ENCODE measurements at regions not wholly inside any gene's neighbourhood (a gene's known extent, or its start where the extent isn't known, plus 50 kb on each side); places are given as distances from the start of the nearest gene placed in this dataset.

DNA sequence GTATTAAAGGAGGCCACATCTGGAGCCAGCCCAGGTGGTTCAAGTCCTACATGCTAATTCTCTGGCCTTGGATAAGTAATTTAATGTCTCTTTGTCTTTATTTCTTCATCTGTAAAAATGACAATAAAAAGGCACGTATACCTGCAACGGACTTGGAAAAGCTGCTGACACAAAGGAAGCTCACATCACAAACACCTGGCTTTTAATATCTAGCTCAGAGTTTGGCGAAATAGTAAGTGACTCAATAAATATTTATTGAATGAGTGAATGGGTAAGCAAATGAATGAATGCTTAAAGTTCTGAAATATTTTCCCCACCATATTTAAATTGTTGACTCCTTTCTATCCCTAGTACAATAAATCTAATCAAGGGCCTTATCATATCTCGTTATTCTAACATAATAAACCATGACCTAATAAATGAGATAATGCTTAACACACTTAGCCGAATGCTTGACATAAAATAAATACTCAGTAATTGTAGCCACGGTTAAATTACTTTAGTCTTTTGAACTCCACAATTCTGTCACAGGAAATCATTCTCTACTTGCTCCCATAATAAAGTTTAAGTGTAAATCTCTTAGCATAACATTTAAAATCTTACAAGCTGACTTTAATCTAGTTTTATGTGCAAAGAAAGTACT is 74.7 kb upstream of the PALMD start:
- DNase-seq (ENCODE audit: low read depth) = no peak

DNA sequence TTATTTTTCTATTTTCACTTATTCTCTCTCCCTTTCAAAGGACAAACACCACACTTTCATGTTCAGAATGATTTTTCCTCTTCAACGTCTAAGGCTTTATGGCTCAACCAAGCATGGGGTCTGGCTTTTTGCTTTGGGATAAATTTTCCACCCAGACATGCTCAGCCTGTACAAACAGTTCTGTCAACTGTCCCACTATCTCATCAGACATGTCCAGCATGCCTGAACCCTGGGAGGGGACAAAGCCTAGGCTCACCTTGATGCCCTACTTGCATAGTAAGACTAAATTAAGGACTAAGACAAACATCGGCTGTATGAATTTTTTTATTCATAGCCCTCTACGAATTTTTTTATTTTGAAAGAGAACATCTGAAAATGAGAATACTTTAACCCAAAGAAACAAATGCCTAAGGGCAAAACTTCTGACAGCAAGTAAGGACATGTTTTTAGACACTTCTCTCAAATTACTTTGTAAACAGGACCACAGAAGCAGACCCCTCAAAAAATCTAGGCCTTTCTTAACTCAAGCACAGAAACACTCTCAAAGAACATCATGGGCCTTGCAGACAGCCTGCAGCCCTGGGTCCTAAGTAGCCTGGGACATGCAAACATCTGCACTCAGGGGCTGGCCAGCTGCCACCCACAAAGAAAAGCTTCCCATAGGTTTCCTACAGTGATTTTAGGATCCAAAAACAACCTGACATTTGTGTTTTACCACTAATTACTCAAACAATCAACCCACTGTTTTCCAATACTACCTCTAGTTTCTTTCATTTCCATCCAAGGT is 72.3 kb upstream of the PALMD start:
- no peak for DNase-seq (ENCODE audit: low read depth)

DNA sequence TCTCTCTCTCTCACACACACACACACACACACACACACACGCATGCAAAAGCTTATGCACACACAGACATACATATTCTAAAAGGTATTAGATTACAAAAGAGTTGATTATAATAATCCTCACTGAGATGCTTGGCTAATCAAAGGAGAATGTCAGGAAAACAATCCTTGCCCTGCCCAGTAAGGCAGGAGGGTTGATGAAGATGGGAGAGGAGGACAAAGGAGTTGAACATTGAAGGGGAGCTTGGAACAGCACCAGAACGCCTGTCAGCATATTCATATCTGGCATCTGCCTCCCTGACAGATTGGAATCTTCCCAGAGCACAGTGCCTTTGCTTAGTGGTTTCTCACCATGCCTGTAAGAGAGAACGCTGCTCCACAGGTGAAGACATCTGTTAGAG is 68.6 kb upstream of the PALMD start:
- DNase-seq (ENCODE audit: low read depth) = no peak

DNA sequence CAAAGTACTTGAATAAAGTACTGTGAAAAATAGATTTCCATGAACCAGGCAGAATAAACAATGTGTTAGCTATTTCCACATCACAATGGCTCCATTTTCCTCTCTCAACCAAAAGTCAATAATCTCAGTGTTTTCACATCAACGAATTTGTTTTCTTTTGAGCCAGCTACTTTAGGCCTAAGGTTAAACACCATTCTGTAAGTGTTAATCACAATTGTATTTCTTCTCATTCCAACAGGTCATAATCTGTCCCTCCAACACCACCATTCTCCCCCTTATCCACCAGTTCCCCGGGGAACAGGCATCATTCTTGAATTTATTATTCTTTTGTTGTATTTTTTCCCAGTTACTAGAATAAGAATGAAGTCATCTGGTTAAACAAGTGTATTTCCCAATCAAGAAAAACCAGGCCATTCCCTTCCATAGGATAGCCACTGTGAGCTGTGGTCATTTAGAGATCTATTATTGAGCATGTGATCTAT is 66.2 kb upstream of the PALMD start:
- peak; percentile 52 for DNase-seq (ENCODE audit: low read depth)

DNA sequence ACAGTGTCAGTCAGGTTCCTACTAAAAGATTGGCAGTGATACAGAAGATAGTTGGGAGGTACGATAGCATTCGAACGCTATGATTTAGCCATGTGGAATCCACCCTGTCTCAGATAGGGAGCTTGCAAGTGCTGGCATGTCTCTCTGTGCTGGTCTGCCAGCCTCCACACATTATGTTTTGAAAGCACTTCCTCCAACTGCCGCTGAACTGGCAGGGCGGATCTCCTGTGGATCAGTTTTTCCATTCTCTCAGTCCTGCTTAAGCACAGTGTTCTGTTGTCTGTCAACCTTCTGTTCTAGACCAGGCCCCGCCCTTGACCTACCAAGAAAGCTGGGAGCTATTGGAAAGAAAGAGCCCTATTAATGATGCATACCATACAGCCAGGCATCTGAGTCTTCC is 65.5 kb upstream of the PALMD start:
- DNase-seq (ENCODE audit: low read depth) = no peak

DNA sequence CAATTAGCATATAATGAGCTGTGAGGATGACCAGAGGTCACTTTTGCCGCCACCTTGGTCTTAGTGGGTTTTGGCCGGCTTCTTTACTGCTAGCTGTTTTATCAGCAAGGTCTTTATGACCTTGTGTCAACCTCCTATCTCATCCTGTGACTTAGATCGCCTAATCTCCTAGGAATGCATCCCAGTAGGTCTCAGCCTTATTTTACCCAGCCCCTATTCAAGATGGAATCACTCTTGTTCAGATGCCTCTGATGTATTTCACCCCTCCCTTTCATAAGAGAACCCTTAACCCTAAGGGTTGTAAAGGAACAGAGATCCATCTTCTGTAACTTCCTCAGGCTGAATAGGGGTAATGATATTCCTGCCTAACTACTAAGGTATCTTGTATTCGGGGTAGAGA is 58.9 kb upstream of the PALMD start:
- DNase-seq (ENCODE audit: low read depth) = no peak

DNA sequence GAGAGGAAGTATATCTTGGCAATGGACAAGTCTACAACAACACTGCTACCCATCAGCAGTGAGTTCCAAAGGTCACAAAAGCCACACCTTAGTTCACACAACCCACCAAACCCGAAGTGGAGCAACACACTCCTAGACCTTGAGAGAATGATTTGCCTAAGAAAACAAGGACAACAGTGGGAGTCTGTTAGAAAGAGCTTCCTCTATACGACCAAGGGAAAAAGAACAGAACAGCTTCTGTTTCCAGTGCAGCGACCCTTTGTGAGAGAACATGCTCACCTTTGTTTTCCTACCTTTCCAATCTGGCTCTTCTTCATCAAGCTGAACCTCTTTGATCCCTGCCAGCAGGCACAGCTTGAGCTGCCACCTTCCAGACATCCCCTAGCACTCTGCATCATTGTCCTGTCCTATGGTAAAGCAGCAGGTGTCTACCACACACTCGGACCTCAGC is 56.7 kb upstream of the PALMD start:
- peak; percentile 22 for DNase-seq (ENCODE audit: low read depth)

DNA sequence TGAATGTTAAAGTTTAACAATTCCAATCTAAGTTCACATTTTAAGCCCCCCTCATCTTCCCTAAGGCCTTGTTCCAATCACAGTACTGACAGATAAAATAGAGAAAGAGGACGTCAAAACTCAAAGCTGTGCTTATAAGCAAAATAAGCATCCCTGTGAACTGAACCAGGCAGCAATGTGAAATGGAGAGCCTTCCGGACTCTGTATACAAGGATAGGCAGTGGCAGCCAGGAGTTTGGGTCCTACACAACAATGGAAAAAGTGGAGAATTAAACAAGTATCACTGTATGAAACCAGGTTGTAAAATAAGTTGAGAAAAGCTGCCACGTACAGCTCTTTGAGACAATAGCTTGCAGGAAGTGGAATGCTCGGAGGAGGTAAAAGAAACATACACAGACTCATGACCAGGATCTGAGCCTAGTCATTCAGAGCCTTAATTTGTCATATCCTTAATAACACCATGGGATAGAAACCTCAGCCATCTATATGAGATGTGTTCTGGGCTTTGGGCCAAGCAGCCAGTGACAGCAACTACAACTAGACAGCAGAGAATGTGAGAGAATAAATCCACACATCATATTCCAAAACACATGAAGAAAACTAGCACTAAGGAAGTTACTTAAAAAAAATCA is 55.2 kb upstream of the PALMD start:
- DNase-seq (ENCODE audit: low read depth) = peak; percentile 97

DNA sequence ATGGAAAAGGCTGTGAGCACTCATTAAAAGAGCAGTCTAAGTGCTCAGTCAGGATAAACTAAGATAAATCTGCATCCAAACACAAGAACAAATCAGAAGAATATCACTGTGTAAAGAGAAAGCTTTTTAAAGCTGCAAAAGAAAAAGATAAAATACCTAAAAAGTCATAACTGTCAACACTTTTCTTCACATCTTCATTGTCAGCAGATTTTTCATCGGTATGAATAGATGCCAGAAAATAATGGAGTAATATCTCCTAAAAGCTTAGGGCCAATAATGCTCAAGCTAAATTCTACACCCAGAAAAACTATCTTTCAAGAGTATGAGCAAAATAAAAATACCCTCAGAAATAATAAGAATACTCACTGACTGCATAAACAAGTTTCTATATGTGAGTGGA is 54.0 kb upstream of the PALMD start:
- DNase-seq (ENCODE audit: low read depth) = no peak

DNA sequence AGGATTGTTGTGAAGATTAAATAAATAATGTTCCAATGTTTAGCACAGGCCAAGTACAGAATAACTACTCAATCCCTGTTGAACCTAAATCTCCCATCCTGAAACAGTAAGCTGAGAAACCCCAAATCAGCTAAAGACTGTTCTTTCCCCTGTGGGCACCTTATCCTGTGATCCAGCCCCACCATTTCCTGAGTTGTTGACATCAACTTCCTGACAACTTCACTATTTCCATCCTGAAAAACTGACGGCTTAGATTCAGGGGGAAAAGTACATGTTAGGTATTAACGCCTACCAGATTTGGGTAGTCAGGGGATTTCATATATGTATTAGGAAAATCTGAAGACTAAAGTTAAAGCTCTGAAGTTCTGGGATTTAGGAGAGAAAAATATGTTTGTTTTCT is 51.7 kb upstream of the PALMD start:
- no peak for DNase-seq (ENCODE audit: low read depth)

DNA sequence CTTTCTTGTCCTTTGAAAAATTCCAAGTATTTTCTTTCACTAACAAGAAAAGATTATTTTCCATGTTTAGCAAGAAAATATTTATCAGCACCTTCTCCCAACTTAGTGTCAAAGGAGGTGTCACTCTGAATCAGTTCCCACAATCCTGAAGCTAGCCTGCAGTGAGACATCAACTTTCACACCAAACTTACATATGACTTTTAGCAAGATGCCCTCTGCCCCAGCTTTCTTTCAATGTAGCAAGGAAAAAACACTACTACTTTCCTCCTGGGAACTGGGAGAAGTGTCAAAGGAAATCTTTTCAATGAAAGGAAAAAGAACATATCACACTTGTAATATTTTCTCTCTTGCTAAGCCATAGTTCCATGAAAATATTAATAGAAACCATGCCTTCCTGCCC is 50.9 kb upstream of the PALMD start:
- no peak for DNase-seq (ENCODE audit: low read depth)

DNA sequence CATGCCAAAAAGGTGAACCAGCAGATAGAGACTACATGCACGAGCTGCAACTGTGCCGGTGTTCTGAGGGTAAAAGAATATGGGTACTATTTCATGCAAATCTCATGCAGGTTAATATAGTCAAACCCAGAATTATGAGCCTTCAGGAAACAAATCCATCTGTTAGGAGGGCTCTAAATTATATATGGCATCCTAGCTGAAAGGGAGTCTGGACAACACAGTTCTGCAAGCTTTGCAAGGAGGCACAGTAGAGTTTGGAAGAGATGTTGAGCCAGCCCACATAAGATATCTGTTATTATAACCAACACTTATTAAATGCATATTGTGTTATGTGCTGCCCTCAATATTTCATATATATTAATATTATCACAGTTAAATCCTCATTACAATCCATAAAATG is 50.5 kb upstream of the PALMD start:
- no peak for DNase-seq (ENCODE audit: low read depth)
